Panc1 (cell line): ENCODE measurements at regions not wholly inside any gene's neighbourhood (a gene's known extent, or its start where the extent isn't known, plus 50 kb on each side); places are given as distances from the start of the nearest gene placed in this dataset.

Experiments used
- ATAC-seq: fragments of 200-7000 bp; cut with Tn5 transposase; 2 replicates; pipeline ENCODE4 v1.9.1; 2020; ENCODE audit warnings: mild to moderate bottlenecking, moderate library complexity
- BruUV-seq: library from RNA; stranded (reverse); fragments of 400-500 nt; replicated peaks from 2 replicates; lab custom pipeline; 2021; lab: Mats Ljungman, UMichigan
- CTCF ChIA-PET: fragments of 300-600 bp; sonication (Branson Sonifier 250); formaldehyde crosslinking; loops from one replicate; lab custom pipeline; 2022; ENCODE audit warnings: antibody characterized with exemption; lab: Charles Lee
- POLR2A ChIA-PET: fragments of 300-600 bp; sonication (Branson Sonifier 250); formaldehyde crosslinking; loops from one replicate; lab custom pipeline; 2022; ENCODE audit warnings: antibody characterized with exemption; lab: Charles Lee
- DNase-seq: peaks from one replicate; pipeline ENCODE4 v3.0.0-alpha.2; 2010; ENCODE audit warnings: low read depth, low spot score
- H3K27ac ChIP-seq: 2 replicates; pipeline ENCODE4 v1.5.1; 2011; ENCODE audit warnings: mild to moderate bottlenecking, low read length, inconsistent platforms
- H3K27me3 ChIP-seq: fragments of 200-500 bp; sonication (Bioruptor generic); 2 replicates; pipeline ENCODE4 v1.6.0; 2014; ENCODE audit warnings: low read length, inconsistent platforms; ENCODE audit not compliant: control insufficient read depth, insufficient read depth
- H3K36me3 ChIP-seq: fragments of 200-500 bp; sonication (Bioruptor generic); 2 replicates; pipeline ENCODE4 v1.5.1; 2014; ENCODE audit warnings: inconsistent platforms, mild to moderate bottlenecking, low read length, moderate library complexity; ENCODE audit not compliant: control insufficient read depth, insufficient read depth
- H3K4me1 ChIP-seq: 2 replicates; pipeline ENCODE4 v1.5.1; 2011; ENCODE audit warnings: inconsistent platforms, mild to moderate bottlenecking, low read length, moderate library complexity; ENCODE audit not compliant: control insufficient read depth, insufficient read depth
- H3K4me3 ChIP-seq, 2 experiments: 2 replicates each; pipeline ENCODE4 v1.5.1; 2011 to 2012; ENCODE audit warnings: low read depth in 2 of 2, low read length in 2 of 2, mild to moderate bottlenecking in 2 of 2, inconsistent platforms in 1 of 2, moderate library complexity in 1 of 2
- H3K9me3 ChIP-seq: fragments of 200-500 bp; sonication (Bioruptor generic); 2 replicates; pipeline ENCODE4 v1.5.1; 2014; ENCODE audit warnings: low read depth, mild to moderate bottlenecking, inconsistent platforms, low read length, moderate library complexity; ENCODE audit not compliant: control insufficient read depth, insufficient read depth
- CTCF ChIP-seq: fragments of 450-650 bp; IDR thresholded peaks from 2 replicates; pipeline ENCODE4 v1.5.1; 2017; ENCODE audit warnings: mild to moderate bottlenecking
- POLR2AphosphoS5 ChIP-seq: IDR thresholded peaks from 2 replicates; pipeline ENCODE4 v1.6.1; 2012; ENCODE audit warnings: mild to moderate bottlenecking, low read depth, low read length, moderate library complexity
- REST ChIP-seq, 2 experiments: IDR thresholded peaks; 2 replicates each; pipeline ENCODE4 v1.6.1; 2011 to 2012; ENCODE audit warnings: low read depth in 2 of 2, control low read depth in 1 of 2, low read length in 1 of 2, mild to moderate bottlenecking in 1 of 2, moderate library complexity in 1 of 2; ENCODE audit not compliant: insufficient read depth in 1 of 2
- SIN3A ChIP-seq: IDR thresholded peaks from 2 replicates; pipeline ENCODE4 v1.6.1; 2012; ENCODE audit warnings: low read depth, mild to moderate bottlenecking, low read length, moderate library complexity, borderline replicate concordance; ENCODE audit not compliant: insufficient read depth
- TCF7L2 ChIP-seq: IDR thresholded peaks from 2 replicates; pipeline ENCODE4 v1.6.1; 2011; ENCODE audit warnings: mild to moderate bottlenecking, low read depth, low read length, inconsistent platforms
- in situ Hi-C: cut with HindIII; loops from 2 replicates; pipeline ENCODE4 v1.10.0; 2016; ENCODE audit warnings: low sequenced_read_pairs, low pct_unique_long_range_greater_than_20kb
- intact Hi-C: fragments of 100-400 bp; cut with micrococcal nuclease; formaldehyde crosslinking; loops from one replicate; pipeline ENCODE4 v1.10.0; 2022; ENCODE audit not compliant: unreplicated experiment

DNA sequence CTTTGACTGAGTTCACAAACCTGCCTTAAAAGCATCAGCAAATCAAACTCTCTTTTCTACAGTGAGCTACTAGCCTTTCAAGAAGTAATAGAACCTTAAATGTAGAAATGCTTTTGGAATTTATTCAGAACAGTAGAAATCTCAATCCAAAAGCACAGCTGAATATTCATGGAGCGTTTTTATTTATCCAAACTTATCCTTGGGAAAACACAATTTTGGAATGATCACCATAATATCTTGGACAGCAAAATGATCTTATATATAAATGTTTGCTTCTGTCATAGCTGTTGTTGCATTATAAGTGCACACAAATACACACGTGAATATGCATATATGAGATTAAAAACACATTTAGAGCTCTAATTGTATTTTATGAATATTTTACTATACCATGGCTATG is 747.3 kb upstream of the PIK3C3 start:
- no peak overlapping the region for H3K4me3 ChIP-seq
- ChIA-PET POLR2A (no interaction called here), CTCF (no interaction called here)
- H3K27me3 ChIP-seq, result no peaks in the 10 kb centered on the region
- H3K4me1 ChIP-seq, result no peaks in the 10 kb centered on the region
- H3K36me3 ChIP-seq, result no peaks in the 10 kb centered on the region
- H3K27ac ChIP-seq, result no peak overlapping the region
- in situ Hi-C loops (no loop called here), intact Hi-C loops (no loop called here)
- H3K9me3 ChIP-seq, result no peaks in the 10 kb centered on the region
- no peak for DNase-seq
- TF ChIP-seq CTCF, result no peak
- TF ChIP-seq SIN3A, result no peak
- TF ChIP-seq TCF7L2, result no peak
- no peak for TF ChIP-seq REST (IDR thresholded peaks at IDR 0.05; ENCODE audit: insufficient read depth in 1 of 2, low read depth in 2 of 2, low read length in 1 of 2)
- no peak for TF ChIP-seq POLR2AphosphoS5
- BruUV-seq, result no TSS peak
- ATAC-seq, result no peak

DNA sequence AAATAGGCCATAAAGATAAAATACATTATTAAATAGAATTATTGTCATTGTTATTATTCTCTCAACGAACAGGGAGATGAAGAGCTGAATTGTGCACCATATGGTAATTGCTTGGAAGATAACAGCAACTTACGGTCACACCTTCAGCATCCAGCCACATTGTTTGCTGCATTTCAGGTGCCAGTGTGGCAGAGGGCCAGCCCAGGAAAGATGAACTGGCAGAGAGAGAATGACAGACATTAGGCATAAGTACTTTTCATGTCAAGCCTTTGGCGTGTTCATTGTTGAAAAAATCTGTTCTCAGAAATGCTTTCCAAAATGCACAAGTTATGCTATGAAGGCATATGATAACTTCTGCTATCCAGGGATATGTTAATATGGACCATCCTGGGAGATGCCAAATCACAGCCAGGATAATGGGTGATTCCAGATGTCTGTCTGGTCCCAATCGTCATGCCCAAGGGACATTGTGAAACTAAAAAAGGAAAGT is 748.6 kb upstream of the PIK3C3 start:
- Histone ChIP-seq H3K4me3 (no peak overlapping the region), H3K27ac (no peak overlapping the region), H3K9me3 (no peaks in the 10 kb centered on the region), H3K4me1 (no peaks in the 10 kb centered on the region), H3K27me3 (no peaks in the 10 kb centered on the region), H3K36me3 (no peaks in the 10 kb centered on the region)
- CTCF ChIA-PET, result no interaction called here
- BruUV-seq, result no TSS peak
- in situ Hi-C loops, result no loop called here
- ATAC-seq (no peak), DNase-seq (no peak)
- intact Hi-C loops, result no loop called here
- TF ChIP-seq SIN3A, result no peak
- TF ChIP-seq CTCF, result no peak
- TF ChIP-seq REST (IDR thresholded peaks at IDR 0.05; ENCODE audit: insufficient read depth in 1 of 2, low read depth in 2 of 2, low read length in 1 of 2), result no peak
- no peak for TF ChIP-seq POLR2AphosphoS5
- no peak for TF ChIP-seq TCF7L2
- POLR2A ChIA-PET, result no interaction called here
